ENCODE measurements at regions not wholly inside any gene's neighbourhood (a gene's known extent, or its start where the extent isn't known, plus 50 kb on each side); places are given as distances from the start of the nearest gene placed in this dataset.

- no peak for TF ChIP-seq EZH2 (IDR thresholded peaks at IDR 0.05; ENCODE audit: borderline replicate concordance, low read length)
- no peak for TF ChIP-seq CTCF (IDR thresholded peaks at IDR 0.05; ENCODE audit: low read length)
- H3K4me1 ChIP-seq (ENCODE audit: insufficient read depth, low read length, severe bottlenecking) = no peaks in the 10 kb centered on the region
Observed at GRCh38 chr2:150656002-150656401, 168.5 kb upstream of the RND3 start.

GRCh38 chr2:150653351-150653750, 165.9 kb upstream of the RND3 start:
- no peaks in the 10 kb centered on the region for H3K9me2 ChIP-seq (ENCODE audit: low read depth, low read length)
- no peaks in the 10 kb centered on the region for H3K36me3 ChIP-seq (ENCODE audit: insufficient read depth, low read length)
- no peak overlapping the region for H3K4me3 ChIP-seq (ENCODE audit: low read depth, low read length, poor library complexity, severe bottlenecking)
- no peaks in the 10 kb centered on the region for H3F3A ChIP-seq (ENCODE audit: insufficient read depth, low read length)
- no peaks in the 10 kb centered on the region for H3K4me1 ChIP-seq (ENCODE audit: insufficient read depth, low read length, severe bottlenecking)
- H4K20me1 ChIP-seq (ENCODE audit: insufficient read depth, low read length) = no peaks in the 10 kb centered on the region
- no peaks in the 10 kb centered on the region for H3K27me3 ChIP-seq (ENCODE audit: insufficient read depth, low read length)
- TF ChIP-seq EZH2 (IDR thresholded peaks at IDR 0.05; ENCODE audit: borderline replicate concordance, low read length) = no peak
- H3K27ac ChIP-seq (ENCODE audit: low read depth, low read length, poor library complexity, severe bottlenecking) = no peak overlapping the region
- no peak overlapping the region for H3K9ac ChIP-seq (ENCODE audit: low read length)
- no peaks in the 10 kb centered on the region for H3K79me2 ChIP-seq (ENCODE audit: insufficient read depth, low read length)
- no peak overlapping the region for H2AFZ ChIP-seq (ENCODE audit: low read length)
- no peaks in the 10 kb centered on the region for H3K9me3 ChIP-seq (ENCODE audit: low read length)
- H3K4me2 ChIP-seq (ENCODE audit: low read length) = no peak overlapping the region

More at GRCh38 chr2:150656002-150656401, 168.5 kb upstream of the RND3 start:
- Histone ChIP-seq H3K9ac (ENCODE audit: low read length) (no peak overlapping the region), H3K36me3 (ENCODE audit: insufficient read depth, low read length) (no peaks in the 10 kb centered on the region), H3K79me2 (ENCODE audit: insufficient read depth, low read length) (no peaks in the 10 kb centered on the region), H3K9me3 (ENCODE audit: low read length) (no peaks in the 10 kb centered on the region), H3F3A (ENCODE audit: insufficient read depth, low read length) (no peaks in the 10 kb centered on the region), H2AFZ (ENCODE audit: low read length) (no peak overlapping the region), H3K9me2 (ENCODE audit: low read depth, low read length) (no peaks in the 10 kb centered on the region), H3K4me3 (ENCODE audit: low read depth, low read length, poor library complexity, severe bottlenecking) (no peak overlapping the region), H3K4me2 (ENCODE audit: low read length) (no peak overlapping the region), H3K27ac (ENCODE audit: low read depth, low read length, poor library complexity, severe bottlenecking) (no peak overlapping the region), H4K20me1 (ENCODE audit: insufficient read depth, low read length) (no peaks in the 10 kb centered on the region), H3K27me3 (ENCODE audit: insufficient read depth, low read length) (no peaks in the 10 kb centered on the region)

- H3K9me2 ChIP-seq (ENCODE audit: low read depth, low read length) = no peaks in the 10 kb centered on the region
- H3K27me3 ChIP-seq (ENCODE audit: insufficient read depth, low read length) = no peaks in the 10 kb centered on the region
- H4K20me1 ChIP-seq (ENCODE audit: insufficient read depth, low read length) = no peaks in the 10 kb centered on the region
- no peak overlapping the region for H3K4me3 ChIP-seq (ENCODE audit: low read depth, low read length, poor library complexity, severe bottlenecking)
- H3K4me1 ChIP-seq (ENCODE audit: insufficient read depth, low read length, severe bottlenecking) = no peaks in the 10 kb centered on the region
- no peak overlapping the region for H3K9ac ChIP-seq (ENCODE audit: low read length)
- no peak overlapping the region for H2AFZ ChIP-seq (ENCODE audit: low read length)
- TF ChIP-seq EZH2 (IDR thresholded peaks at IDR 0.05; ENCODE audit: borderline replicate concordance, low read length) = no peak
- TF ChIP-seq CTCF (IDR thresholded peaks at IDR 0.05; ENCODE audit: low read length) = no peak
- H3K79me2 ChIP-seq (ENCODE audit: insufficient read depth, low read length) = no peaks in the 10 kb centered on the region
- no peak overlapping the region for H3K27ac ChIP-seq (ENCODE audit: low read depth, low read length, poor library complexity, severe bottlenecking)
- H3K9me3 ChIP-seq (ENCODE audit: low read length) = no peaks in the 10 kb centered on the region
- H3K36me3 ChIP-seq (ENCODE audit: insufficient read depth, low read length) = no peaks in the 10 kb centered on the region
- no peak overlapping the region for H3K4me2 ChIP-seq (ENCODE audit: low read length)
- no peaks in the 10 kb centered on the region for H3F3A ChIP-seq (ENCODE audit: insufficient read depth, low read length)
Observed at GRCh38 chr2:150647943-150648342, 160.5 kb upstream of the RND3 start.

DNA sequence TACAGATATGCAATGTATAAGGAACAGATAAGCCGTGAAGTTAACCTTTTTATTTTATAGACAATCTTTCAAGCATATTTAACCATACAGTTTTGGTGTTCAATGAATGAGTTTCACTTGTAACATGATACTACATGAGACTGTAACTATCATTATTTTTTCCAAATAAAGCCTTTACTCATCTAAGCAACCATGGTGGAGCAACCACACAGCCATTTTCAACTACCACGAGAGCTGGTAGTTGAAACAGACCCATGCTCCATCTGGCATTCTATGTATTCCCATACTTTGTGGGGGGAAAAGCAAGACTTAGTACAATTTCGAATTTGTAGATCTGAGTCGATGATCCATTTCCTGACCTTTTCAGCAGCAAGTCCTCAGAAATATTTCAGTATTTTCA, 159.3 kb upstream of the RND3 start:
- Histone ChIP-seq H3F3A (ENCODE audit: insufficient read depth, low read length) (no peaks in the 10 kb centered on the region), H3K4me1 (ENCODE audit: insufficient read depth, low read length, severe bottlenecking) (no peaks in the 10 kb centered on the region), H3K9ac (ENCODE audit: low read length) (no peak overlapping the region), H3K27ac (ENCODE audit: low read depth, low read length, poor library complexity, severe bottlenecking) (no peak overlapping the region), H3K4me2 (ENCODE audit: low read length) (no peak overlapping the region), H3K9me2 (ENCODE audit: low read depth, low read length) (no peaks in the 10 kb centered on the region), H3K27me3 (ENCODE audit: insufficient read depth, low read length) (no peaks in the 10 kb centered on the region), H3K36me3 (ENCODE audit: insufficient read depth, low read length) (no peaks in the 10 kb centered on the region), H2AFZ (ENCODE audit: low read length) (no peak overlapping the region), H3K79me2 (ENCODE audit: insufficient read depth, low read length) (no peaks in the 10 kb centered on the region), H3K4me3 (ENCODE audit: low read depth, low read length, poor library complexity, severe bottlenecking) (no peak overlapping the region), H3K9me3 (ENCODE audit: low read length) (no peaks in the 10 kb centered on the region), H4K20me1 (ENCODE audit: insufficient read depth, low read length) (no peaks in the 10 kb centered on the region)
- TF ChIP-seq EZH2 (IDR thresholded peaks at IDR 0.05; ENCODE audit: borderline replicate concordance, low read length) (no peak), CTCF (IDR thresholded peaks at IDR 0.05; ENCODE audit: low read length) (no peak)
